GM21515 (cell line): ENCODE measurements at regions not wholly inside any gene's neighbourhood (a gene's known extent, or its start where the extent isn't known, plus 50 kb on each side); places are given as distances from the start of the nearest gene placed in this dataset.
"Not testable (repeated sequence)": the region's sequence is repeated elsewhere in the genome, so short reads cannot be mapped to it uniquely, and the experiment has no call there.

Experiments used
- ATAC-seq: cut with Tn5 transposase; IDR thresholded peaks from one replicate; pipeline ENCODE4 v1.9.1; 2021; ENCODE audit not compliant: unreplicated experiment

GRCh38 chr12:25682421-25682820, 129.3 kb upstream of the LMNTD1 start:
- ATAC-seq: no peak

- no peak for ATAC-seq
Measured at GRCh38 chr12:25684070-25684469, 131.0 kb upstream of the LMNTD1 start.

- ATAC-seq: no peak
Measured at GRCh38 chr12:25686351-25686750, 133.3 kb upstream of the LMNTD1 start.

- ATAC-seq: no peak
Measured at GRCh38 chr12:25687226-25687625, 134.1 kb upstream of the LMNTD1 start.

GRCh38 chr12:25688851-25689250, 135.8 kb upstream of the LMNTD1 start:
- ATAC-seq: not testable (repeated sequence)

- no peak for ATAC-seq
Measured at GRCh38 chr12:25689996-25690501, 137.0 kb upstream of the LMNTD1 start.

GRCh38 chr12:25690996-25691864, 138.1 kb upstream of the LMNTD1 start:
- no peak for ATAC-seq

- ATAC-seq: no peak
Measured at GRCh38 chr12:25691865-25692114, 138.7 kb upstream of the LMNTD1 start.

- no peak for ATAC-seq
Measured at GRCh38 chr12:25692115-25693035, 139.3 kb upstream of the LMNTD1 start.

GRCh38 chr12:25694072-25694471, 141.0 kb upstream of the LMNTD1 start:
- no peak for ATAC-seq

GRCh38 chr12:25695574-25695973, 142.5 kb upstream of the LMNTD1 start:
- no peak for ATAC-seq

GRCh38 chr12:25698772-25699171, 145.7 kb upstream of the LMNTD1 start:
- ATAC-seq: no peak

- ATAC-seq: no peak
Measured at GRCh38 chr12:25699454-25699853, 146.4 kb upstream of the LMNTD1 start.

- no peak for ATAC-seq
Measured at GRCh38 chr12:25701290-25701689, 148.2 kb upstream of the LMNTD1 start.

- no peak for ATAC-seq
Measured at GRCh38 chr12:25702553-25702952, 149.5 kb upstream of the LMNTD1 start.

GRCh38 chr12:25705261-25705660, 152.2 kb upstream of the LMNTD1 start:
- no peak for ATAC-seq

GRCh38 chr12:25706646-25707045, 153.6 kb upstream of the LMNTD1 start:
- ATAC-seq: not testable (repeated sequence)

GRCh38 chr12:25707056-25707455, 154.0 kb upstream of the LMNTD1 start:
- ATAC-seq: no peak

GRCh38 chr12:25708661-25709060, 155.6 kb upstream of the LMNTD1 start:
- no peak for ATAC-seq

- ATAC-seq: no peak
Measured at GRCh38 chr12:25710128-25710527, 157.0 kb upstream of the LMNTD1 start.

- ATAC-seq: not testable (repeated sequence)
Measured at GRCh38 chr12:25710938-25711605, 158.0 kb upstream of the LMNTD1 start.
